ENCODE measurements at regions not wholly inside any gene's neighbourhood (a gene's known extent, or its start where the extent isn't known, plus 50 kb on each side); places are given as distances from the start of the nearest gene placed in this dataset.

- TF ChIP-seq THAP7 (CRISPR knock-in tag; IDR thresholded peaks at IDR 0.05): no peak
- TF ChIP-seq MYPOP (CRISPR knock-in tag; IDR thresholded peaks at IDR 0.05): peak; percentile 89; the same call in 1 of the 2 replicates
- no peak for TF ChIP-seq TMF1 (CRISPR knock-in tag; IDR thresholded peaks at IDR 0.05; ENCODE audit: low read depth)
- no peak for TF ChIP-seq MYNN (CRISPR knock-in tag; IDR thresholded peaks at IDR 0.05; ENCODE audit: low read depth)
- TF ChIP-seq ZNF234 (CRISPR knock-in tag; conservative IDR thresholded peaks at IDR 0.05): no peak
- TF ChIP-seq KDM1A (CRISPR knock-in tag; IDR thresholded peaks at IDR 0.05): peak; percentile 89; the same call in 1 of the 2 replicates
- TF ChIP-seq GFI1 (CRISPR knock-in tag; IDR thresholded peaks at IDR 0.05; ENCODE audit: borderline replicate concordance): peak; percentile 75
- peak; percentile 66; the same call in 1 of the 2 replicates for TF ChIP-seq ZBTB25 (CRISPR knock-in tag; IDR thresholded peaks at IDR 0.05)
- TF ChIP-seq XRCC5 (optimal IDR thresholded peaks at IDR 0.05; ENCODE audit: low read length): peak; percentile 66
- TF ChIP-seq PREB (CRISPR knock-in tag; IDR thresholded peaks at IDR 0.05): no peak
- no peak for TF ChIP-seq IKZF1 (IDR thresholded peaks at IDR 0.05)
- 0 out of 2 replicates have a peak, but pooled peaks have one; percentile 15 for TF ChIP-seq SMARCC2 (IDR thresholded peaks at IDR 0.05)
- TF ChIP-seq RXRA (CRISPR knock-in tag; IDR thresholded peaks at IDR 0.05): peak; percentile 99
- no peak for TF ChIP-seq HIC2 (CRISPR knock-in tag; IDR thresholded peaks at IDR 0.05; ENCODE audit: low read depth)
- no peak for TF ChIP-seq NCOA5 (CRISPR knock-in tag; IDR thresholded peaks at IDR 0.05)
- TF ChIP-seq RBAK (CRISPR knock-in tag; IDR thresholded peaks at IDR 0.05): no peak
- no peak for TF ChIP-seq FOXO4 (CRISPR knock-in tag; conservative IDR thresholded peaks at IDR 0.05)
- TF ChIP-seq NFATC3 (CRISPR knock-in tag; IDR thresholded peaks at IDR 0.05): no peak
- no peak; the same call in 1 of the 2 replicates for TF ChIP-seq AKAP8 (CRISPR knock-in tag; IDR thresholded peaks at IDR 0.05)
- TF ChIP-seq ZNF3 (CRISPR knock-in tag; IDR thresholded peaks at IDR 0.05): no peak
- TF ChIP-seq SMARCE1 (IDR thresholded peaks at IDR 0.05; ENCODE audit: borderline replicate concordance): no peak
- TF ChIP-seq MAFK (conservative IDR thresholded peaks at IDR 0.05 in 1 of 2, IDR thresholded peaks at IDR 0.05 in 1 of 2; ENCODE audit: low read length in 2 of 2): peak in 1 of 2 experiments; percentile 25; a peak in 3 of 4 replicates
- no peak for TF ChIP-seq ZNF782 (CRISPR knock-in tag; IDR thresholded peaks at IDR 0.05; ENCODE audit: borderline replicate concordance)
- TF ChIP-seq NCOA2 (CRISPR knock-in tag; IDR thresholded peaks at IDR 0.05): peak; percentile 100
Observed at GRCh38 chr1:55428944-55429931, 214.1 kb upstream of the USP24 start (continued).
